ENCODE measurements at regions not wholly inside any gene's neighbourhood (a gene's known extent, or its start where the extent isn't known, plus 50 kb on each side); places are given as distances from the start of the nearest gene placed in this dataset.

DNA sequence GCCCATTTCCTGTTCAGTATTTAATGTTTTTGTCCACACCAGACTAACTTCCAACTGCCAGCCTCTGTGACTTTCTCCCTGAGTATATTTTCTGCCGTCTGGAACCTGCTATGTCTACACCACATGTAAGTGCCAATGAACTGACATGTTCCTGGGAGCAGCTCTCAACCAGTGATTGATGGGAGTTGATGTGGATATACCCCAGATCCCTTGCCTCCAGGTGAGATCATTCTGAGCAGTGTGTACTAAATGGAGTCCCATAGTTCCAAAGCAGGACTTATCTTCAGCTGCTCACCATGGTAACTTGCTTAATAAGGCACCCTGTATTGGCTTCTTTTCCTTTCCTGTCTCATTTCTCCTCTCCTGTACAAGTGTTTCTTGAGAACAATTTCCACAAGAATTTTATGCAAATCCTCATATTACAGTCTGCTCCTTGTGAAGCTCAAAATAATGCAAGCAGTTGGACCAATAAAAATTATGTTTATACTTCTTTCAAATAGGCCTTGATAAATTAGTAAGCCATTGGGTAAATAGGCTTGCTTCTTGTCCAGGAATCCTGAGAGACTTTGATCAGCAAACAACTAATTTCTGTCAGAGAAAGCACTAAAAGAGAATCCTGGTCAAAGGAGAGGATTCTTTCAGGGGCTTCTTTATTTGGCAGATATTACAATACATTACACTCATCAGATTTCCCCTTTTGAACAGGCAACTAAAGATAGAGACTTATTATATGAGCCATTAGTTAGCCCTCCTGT is 911.7 kb upstream of the NDST4 start:
- TF ChIP-seq, protein P1, sequence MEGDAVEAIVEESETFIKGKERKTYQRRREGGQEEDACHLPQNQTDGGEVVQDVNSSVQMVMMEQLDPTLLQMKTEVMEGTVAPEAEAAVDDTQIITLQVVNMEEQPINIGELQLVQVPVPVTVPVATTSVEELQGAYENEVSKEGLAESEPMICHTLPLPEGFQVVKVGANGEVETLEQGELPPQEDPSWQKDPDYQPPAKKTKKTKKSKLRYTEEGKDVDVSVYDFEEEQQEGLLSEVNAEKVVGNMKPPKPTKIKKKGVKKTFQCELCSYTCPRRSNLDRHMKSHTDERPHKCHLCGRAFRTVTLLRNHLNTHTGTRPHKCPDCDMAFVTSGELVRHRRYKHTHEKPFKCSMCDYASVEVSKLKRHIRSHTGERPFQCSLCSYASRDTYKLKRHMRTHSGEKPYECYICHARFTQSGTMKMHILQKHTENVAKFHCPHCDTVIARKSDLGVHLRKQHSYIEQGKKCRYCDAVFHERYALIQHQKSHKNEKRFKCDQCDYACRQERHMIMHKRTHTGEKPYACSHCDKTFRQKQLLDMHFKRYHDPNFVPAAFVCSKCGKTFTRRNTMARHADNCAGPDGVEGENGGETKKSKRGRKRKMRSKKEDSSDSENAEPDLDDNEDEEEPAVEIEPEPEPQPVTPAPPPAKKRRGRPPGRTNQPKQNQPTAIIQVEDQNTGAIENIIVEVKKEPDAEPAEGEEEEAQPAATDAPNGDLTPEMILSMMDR (IDR thresholded peaks at IDR 0.05), result no peak
- TF ChIP-seq EP300 (IDR thresholded peaks at IDR 0.05) (no peak), POLR2AphosphoS5 (IDR thresholded peaks at IDR 0.05) (no peak)
- no peak overlapping the region for H3K4me3 ChIP-seq
- no peaks in the 10 kb centered on the region for H3K27me3 ChIP-seq
- no peaks in the 10 kb centered on the region for H3K4me1 ChIP-seq
- intact Hi-C loops (cut with DNase I; ENCODE audit: low total_unique reads), result no loop called here
- H3K36me3 ChIP-seq, result no peaks in the 10 kb centered on the region
- WGBS, 5 donors, result 5 to 26% (median 21%) methylated on average over 1 of the region's 1 CpG
- no peak for DNase-seq
- peaks cover 0 to 6% (median 3%) of the 10 kb centered on the region in 4 donors for H3K9me3 ChIP-seq
- H3K27ac ChIP-seq, result no peak overlapping the region

DNA sequence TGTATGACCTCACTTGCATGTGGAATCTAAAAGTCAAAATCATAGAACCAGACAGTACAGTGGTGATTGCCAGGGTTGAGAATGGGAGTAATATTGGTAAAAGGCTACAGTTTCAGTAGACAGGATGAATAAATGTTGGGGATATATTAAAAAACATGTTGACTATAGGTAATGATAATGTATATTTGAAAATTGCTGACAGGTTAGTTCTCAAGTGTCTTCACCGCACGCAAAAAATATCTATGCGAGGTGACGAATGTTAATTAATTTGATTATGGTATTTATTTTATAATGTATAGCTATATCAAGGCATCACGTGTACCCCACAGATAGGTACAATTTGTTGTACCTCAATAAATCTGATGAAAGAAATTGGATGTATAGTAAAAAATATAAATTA is 909.6 kb upstream of the NDST4 start:
- Histone ChIP-seq H3K4me3 (no peak overlapping the region), H3K36me3 (no peaks in the 10 kb centered on the region), H3K27ac (no peak overlapping the region), H3K27me3 (no peaks in the 10 kb centered on the region), H3K4me1 (no peaks in the 10 kb centered on the region), H3K9me3 (peaks cover 0 to 26% (median 18%) of the 10 kb centered on the region in 4 donors)
- WGBS, 5 donors, result 77 to 97% (median 96%) methylated on average over 5 of the region's 5 CpGs
- intact Hi-C loops (cut with DNase I; ENCODE audit: low total_unique reads), result no loop called here
- TF ChIP-seq, protein P1 (IDR thresholded peaks at IDR 0.05), result no peak
- no peak for TF ChIP-seq EP300 (IDR thresholded peaks at IDR 0.05)
- no peak for TF ChIP-seq POLR2A (IDR thresholded peaks at IDR 0.05)
- no peak for TF ChIP-seq POLR2AphosphoS5 (IDR thresholded peaks at IDR 0.05)
- DNase-seq, result no peak

DNA sequence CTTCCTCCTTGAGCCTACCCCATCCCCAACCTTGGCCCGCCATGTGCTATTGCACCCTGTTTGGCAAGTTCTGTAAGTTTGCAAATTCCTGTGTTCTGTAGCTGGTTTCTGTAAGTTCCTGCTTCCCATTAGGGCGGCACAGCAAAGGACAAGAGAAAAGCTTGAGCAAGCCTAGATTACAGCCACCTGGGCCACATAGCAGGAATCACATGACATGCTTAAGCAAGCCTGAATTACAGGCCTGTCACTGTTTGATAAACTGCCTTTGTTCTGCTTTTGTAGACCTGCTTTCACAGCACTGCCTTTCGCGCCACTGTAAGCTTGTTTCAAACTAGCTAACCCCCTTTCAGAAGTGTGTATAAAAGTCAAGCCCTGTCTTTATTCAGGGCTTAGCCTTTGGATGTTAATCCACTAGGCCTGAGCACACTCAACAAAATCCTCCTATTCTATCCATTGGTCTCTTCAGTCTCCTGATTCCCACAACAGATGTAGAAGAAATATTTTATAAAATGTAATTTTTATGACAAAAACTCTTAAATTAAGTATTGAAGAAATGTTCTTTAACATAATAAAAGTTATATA is 906.8 kb upstream of the NDST4 start:
- H3K27ac ChIP-seq, result no peak overlapping the region
- TF ChIP-seq POLR2AphosphoS5 (IDR thresholded peaks at IDR 0.05) (no peak), EP300 (IDR thresholded peaks at IDR 0.05) (no peak), POLR2A (IDR thresholded peaks at IDR 0.05) (no peak)
- TF ChIP-seq, protein P1 (IDR thresholded peaks at IDR 0.05), result no peak
- DNase-seq, result no peak
- intact Hi-C loops (cut with DNase I; ENCODE audit: low total_unique reads), result no loop called here
- H3K9me3 ChIP-seq, result peaks cover 8 to 54% (median 41%) of the 10 kb centered on the region in 4 donors
- H3K4me1 ChIP-seq, result no peaks in the 10 kb centered on the region
- WGBS, 5 donors, result 83 to 89% (median 87%) methylated on average over 4 of the region's 4 CpGs
- no peaks in the 10 kb centered on the region for H3K36me3 ChIP-seq
- H3K27me3 ChIP-seq, result no peaks in the 10 kb centered on the region
- H3K4me3 ChIP-seq, result no peak overlapping the region

DNA sequence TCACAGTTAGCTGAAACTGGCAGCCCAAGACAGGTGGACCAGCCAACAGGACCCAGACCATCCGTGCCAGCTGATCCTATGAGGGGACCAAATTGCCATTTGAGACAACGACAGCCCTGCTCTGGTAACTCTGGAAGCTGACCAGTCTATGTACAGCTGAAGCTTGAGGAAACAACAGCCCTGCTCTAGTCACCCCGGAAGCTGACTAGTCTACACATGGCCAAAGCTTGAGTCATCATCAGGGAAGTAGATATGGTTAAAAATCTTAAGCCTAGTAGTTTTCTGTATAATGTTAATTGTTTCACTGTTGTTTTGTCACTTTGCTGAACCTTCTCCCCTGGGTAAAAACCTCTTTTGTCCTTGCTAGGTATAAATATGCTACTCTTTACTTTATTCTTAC is 905.4 kb upstream of the NDST4 start:
- intact Hi-C loops (cut with DNase I; ENCODE audit: low total_unique reads), result no loop called here
- H3K4me1 ChIP-seq, result no peaks in the 10 kb centered on the region
- H3K27me3 ChIP-seq, result no peaks in the 10 kb centered on the region
- H3K9me3 ChIP-seq, result peaks cover 17 to 68% (median 51%) of the 10 kb centered on the region in 4 donors
- no peaks in the 10 kb centered on the region for H3K36me3 ChIP-seq
- 73 to 92% (median 87%) methylated on average over 3 of the region's 3 CpGs for WGBS, 5 donors
- TF ChIP-seq EP300 (IDR thresholded peaks at IDR 0.05), result no peak
- TF ChIP-seq POLR2AphosphoS5 (IDR thresholded peaks at IDR 0.05), result no peak
- TF ChIP-seq, protein P1 (IDR thresholded peaks at IDR 0.05), result no peak
- TF ChIP-seq POLR2A (IDR thresholded peaks at IDR 0.05), result no peak
- no peak for DNase-seq
- H3K4me3 ChIP-seq, result no peak overlapping the region
- no peak overlapping the region for H3K27ac ChIP-seq
